MM.1S (cell line): ENCODE measurements at regions not wholly inside any gene's neighbourhood (a gene's known extent, or its start where the extent isn't known, plus 50 kb on each side); places are given as distances from the start of the nearest gene placed in this dataset.

ENCODE experiments used
- CTCF ChIP-seq: fragments of 300-600 bp; sonication (generic); IDR thresholded peaks from 2 replicates; pipeline ENCODE4 v1.5.1; 2016; ENCODE audit warnings: antibody characterized with exemption, low read length, mixed read lengths
- EZH2 ChIP-seq: fragments of 300-600 bp; sonication (generic); optimal IDR thresholded peaks from 2 replicates; pipeline ENCODE3; 2017; ENCODE audit warnings: low read depth, mild to moderate bottlenecking, antibody characterized with exemption, low read length, mixed read lengths
- EZH2phosphoT487 ChIP-seq: fragments of 300-600 bp; sonication (generic); IDR thresholded peaks from 2 replicates; pipeline ENCODE4 v1.6.1; 2018; ENCODE audit warnings: antibody characterized with exemption, low read length

GRCh38 chr3:18012436-18012835 lies 270.0 kb upstream of the TBC1D5 start:
- no peak for TF ChIP-seq CTCF
- TF ChIP-seq EZH2phosphoT487: no peak
- TF ChIP-seq EZH2: no peak
